GM21526 (cell line): ENCODE measurements at regions not wholly inside any gene's neighbourhood (a gene's known extent, or its start where the extent isn't known, plus 50 kb on each side); places are given as distances from the start of the nearest gene placed in this dataset.
A peak's percentile ranks its signal among the peaks of the same experiment; 100 is the strongest.

ENCODE experiments used
- ATAC-seq: cut with Tn5 transposase; IDR thresholded peaks from one replicate; pipeline ENCODE4 v1.9.1; 2021; ENCODE audit warnings: moderate library complexity; ENCODE audit not compliant: unreplicated experiment, low FRiP score

GRCh38 chr2:121860033-121860757, 104.7 kb downstream of the TSN start:
- ATAC-seq: no peak

DNA sequence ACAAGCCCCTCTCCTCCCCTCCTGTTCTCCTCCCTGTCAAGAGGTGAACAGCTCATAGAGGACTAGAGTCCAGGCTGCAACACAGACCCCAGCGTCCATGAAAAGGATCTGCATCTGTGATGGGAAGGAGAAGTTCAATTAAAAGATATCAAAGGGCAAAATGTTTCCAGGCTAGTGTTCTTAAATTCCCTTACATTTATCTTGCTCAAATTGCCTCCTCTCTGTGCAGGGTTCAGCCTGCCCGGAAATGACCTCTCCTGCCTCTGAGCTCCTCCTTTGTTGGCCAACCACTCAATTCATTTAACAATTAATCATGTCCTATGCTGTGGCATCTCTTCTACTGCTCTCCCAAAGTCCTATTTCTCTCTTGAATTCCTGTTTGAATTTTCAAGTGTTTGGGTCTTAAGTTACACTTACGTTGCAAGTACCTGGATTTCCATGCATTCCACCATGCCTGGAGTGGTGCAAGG, 105.3 kb downstream of the TSN start:
- no peak for ATAC-seq

DNA sequence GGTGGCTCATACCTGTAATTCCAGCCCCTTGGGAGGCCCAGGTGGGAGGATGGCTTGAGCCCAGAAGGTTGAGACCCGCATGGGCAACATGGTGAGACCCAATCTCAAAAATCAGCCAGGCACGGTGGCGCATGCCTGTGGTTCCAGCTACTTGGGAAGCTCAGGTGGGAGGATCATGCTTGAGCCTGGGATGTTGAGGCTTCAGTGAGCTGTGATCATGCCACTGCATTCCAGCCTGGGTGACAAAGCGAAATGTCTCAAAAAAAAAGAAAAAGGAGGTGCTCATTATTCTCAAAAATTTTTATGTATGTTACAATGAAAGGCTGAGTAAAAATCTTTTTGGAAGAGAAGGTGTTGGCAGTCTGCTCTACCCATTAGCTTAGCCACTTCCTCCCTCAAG, 106.8 kb downstream of the TSN start:
- ATAC-seq: no peak

- ATAC-seq: no peak
These were observed 110.5 kb downstream of the TSN start for GRCh38 chr2:121865914-121866313.

DNA sequence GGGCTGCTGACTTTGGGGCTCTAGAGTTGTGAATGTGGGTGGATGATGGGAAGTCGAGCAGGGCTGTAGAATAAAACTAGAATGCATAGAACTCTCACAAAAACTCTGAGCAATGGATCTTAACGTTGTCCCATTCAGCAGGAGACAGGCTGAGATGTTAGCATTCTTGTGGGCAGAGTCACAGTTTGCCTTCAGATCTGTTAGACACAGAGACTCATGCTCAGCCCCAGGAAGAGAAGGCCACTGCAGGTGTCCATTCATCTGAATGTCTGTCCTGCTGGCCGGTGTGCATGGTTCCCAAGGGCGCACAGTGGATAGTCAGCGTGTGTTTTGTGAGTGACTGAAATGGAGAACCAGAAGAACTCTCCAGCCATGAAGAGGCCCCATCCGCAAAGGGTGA, 111.3 kb downstream of the TSN start:
- no peak for ATAC-seq

DNA sequence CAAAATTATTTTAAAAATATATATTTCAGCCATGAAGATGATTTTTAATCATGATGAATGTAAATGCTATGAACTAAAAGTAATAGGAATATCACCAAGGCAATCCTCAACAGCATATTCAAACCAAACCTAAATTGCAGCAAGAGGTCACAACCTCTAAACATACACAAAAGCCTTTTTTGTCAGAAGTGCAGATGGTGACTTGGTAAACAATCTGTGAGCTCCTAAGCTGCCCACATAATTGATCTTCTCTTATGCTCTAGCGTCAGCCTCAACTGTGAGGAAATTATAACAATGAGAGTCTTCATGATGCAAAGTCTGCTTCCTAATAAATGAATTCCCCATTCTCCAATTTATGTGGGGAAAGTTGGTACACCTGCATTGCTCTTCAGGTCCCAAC, 113.2 kb downstream of the TSN start:
- ATAC-seq: no peak

- no peak for ATAC-seq
These were observed 113.9 kb downstream of the TSN start for GRCh38 chr2:121869363-121869762.

GRCh38 chr2:121869873-121870272, 114.4 kb downstream of the TSN start:
- no peak for ATAC-seq

- no peak for ATAC-seq
These were observed 117.2 kb downstream of the TSN start for GRCh38 chr2:121872651-121873050.

- no peak for ATAC-seq
These were observed 118.4 kb downstream of the TSN start for GRCh38 chr2:121873864-121874263.

DNA sequence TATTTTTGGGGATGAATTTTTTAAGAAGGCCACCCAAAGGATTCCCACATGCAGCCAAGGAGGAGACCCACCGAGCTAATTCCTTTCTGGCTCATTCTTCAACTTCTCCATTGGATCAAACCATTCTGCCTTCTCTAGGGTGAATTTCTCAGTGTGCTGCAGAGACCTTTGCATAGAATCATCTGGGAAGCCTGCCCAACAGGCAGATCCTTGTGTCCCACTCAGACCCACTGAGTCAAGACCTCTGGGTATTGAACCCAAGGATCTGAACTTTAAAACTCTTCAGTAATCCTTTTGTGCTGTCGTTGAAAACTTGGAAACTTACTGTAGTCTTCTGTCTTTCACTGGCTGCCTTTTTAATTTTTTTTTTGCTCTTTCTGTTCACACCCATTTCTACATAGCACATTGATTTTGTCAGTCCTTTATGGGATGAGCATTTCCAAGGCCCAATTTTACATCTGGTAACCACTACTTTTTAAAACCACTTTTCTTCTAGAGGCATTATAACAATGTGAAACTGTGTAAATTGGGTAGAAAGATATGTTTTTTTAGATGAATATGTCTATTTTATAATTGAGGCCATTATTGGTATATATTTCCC, 120.2 kb downstream of the TSN start:
- ATAC-seq: no peak

DNA sequence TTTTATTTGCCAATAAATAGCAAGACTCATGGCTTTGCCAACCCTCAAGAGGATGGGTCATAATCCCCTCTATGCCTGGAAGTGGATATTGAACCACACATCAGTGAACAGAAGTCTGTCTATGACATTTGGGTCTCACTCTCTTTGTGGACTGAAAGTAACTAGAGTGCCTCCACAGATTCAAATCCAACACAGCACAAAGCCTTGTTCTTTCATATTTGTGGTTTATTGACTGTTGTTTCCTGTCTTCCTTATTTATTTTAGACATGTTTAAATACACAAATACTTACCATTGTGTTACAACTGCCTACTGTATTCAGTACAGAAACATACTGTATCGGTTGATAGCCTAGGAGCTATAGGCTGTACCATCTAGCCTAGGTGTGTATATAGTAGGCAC, 121.9 kb downstream of the TSN start:
- ATAC-seq: no peak

DNA sequence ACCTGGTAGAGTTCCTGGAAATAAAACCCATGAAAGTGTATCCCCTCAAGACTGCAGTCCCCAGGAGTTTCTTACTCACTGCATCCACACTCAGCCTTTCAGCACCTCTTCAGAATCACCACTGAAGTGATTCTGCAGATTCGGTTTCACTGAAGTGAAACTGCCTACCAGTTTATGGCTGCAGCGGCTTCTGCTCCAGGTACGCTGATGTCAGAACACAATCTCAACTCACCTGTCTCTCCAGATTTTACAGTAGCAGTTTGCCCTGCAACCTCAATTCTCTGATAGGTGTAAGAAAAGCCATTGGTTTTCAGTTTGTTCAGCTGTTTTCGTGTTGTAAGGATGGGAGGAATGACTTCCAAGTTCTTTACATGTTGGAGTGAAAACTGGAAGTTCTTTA, 124.8 kb downstream of the TSN start:
- no peak for ATAC-seq

- ATAC-seq: no peak
These were observed 125.6 kb downstream of the TSN start for GRCh38 chr2:121881038-121881437.

- ATAC-seq: no peak
These were observed 126.5 kb downstream of the TSN start for GRCh38 chr2:121881950-121882349.

DNA sequence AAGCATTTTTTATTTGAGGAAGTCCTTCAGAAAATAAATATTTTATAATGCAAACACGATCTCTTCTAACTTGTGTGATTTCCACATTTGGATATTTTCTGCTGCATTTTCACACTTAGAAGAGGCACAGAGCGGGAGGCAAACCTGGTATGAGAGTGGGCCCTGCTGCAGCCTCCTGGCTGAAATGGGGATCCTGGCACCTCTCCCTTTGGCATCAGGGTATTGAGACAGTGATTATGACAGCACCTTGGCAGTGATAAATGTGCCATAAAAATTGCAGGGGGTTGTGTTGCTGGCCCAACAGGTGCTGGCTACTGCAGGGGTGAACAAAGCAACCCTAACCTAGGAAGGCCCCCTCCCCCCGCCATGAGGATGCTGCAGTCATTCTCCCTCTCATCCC, 128.6 kb downstream of the TSN start:
- no peak for ATAC-seq

- no peak for ATAC-seq
These were observed 129.1 kb downstream of the TSN start for GRCh38 chr2:121884511-121884921.

- no peak for ATAC-seq
These were observed 130.6 kb downstream of the TSN start for GRCh38 chr2:121886059-121886458.

DNA sequence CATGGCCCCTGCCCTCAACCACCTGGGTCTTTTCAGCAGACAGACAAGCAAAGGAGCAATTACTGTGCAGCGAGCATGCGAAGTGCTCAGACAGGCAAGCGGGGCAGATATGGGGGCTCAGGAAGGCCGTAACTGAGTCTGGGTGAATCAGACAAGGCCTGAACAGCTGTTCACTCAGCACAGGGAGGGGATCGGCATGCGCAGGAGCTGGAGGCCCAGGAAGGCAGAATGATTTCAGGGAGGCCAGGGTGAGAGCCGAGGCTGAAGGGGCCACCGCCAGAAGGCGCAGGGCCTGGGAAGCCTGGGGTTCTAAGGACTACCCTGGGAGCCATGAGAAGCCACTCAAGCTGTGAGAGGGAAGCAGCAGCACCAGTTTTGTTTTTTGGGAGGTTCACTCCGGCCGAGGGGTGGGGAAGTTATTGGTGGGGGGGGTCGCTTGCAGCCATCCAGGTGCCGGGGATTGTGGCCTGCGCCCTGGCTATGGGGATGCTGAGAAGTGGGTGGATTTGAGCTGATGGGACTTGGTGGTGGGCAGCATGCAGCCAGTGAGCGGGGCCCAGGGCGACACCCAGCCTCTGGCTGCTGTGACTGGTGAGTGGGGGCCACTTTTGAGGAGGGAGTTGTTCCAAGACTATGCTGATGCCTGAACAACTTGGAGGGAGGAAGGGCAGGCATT, 132.2 kb downstream of the TSN start:
- ATAC-seq: peak; percentile 17

DNA sequence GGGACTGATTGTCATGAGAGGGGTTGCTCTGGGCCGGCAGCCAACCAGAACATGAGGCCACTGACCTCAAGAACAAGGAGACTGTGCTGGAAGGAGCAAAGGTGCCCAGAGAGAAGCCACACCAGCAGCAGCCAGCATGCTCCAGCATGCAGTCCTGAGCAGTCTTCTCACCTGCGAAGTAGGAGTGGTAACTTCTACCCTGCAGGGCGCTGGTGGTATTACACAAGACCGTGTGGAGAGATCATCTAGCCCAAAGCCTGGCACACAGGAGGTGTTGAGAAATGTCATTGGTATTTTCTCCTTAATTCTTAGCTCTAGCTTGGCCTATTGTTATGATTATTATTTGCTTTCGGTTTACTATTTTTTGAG, 132.7 kb downstream of the TSN start:
- peak; percentile 90 for ATAC-seq

- no peak for ATAC-seq
These were observed 134.6 kb downstream of the TSN start for GRCh38 chr2:121890041-121890440.
